ENCODE measurements at regions not wholly inside any gene's neighbourhood (a gene's known extent, or its start where the extent isn't known, plus 50 kb on each side); places are given as distances from the start of the nearest gene placed in this dataset.

- TF ChIP-seq MLX (CRISPR knock-in tag; conservative IDR thresholded peaks at IDR 0.05), result no peak
- TF ChIP-seq GABPB1 (CRISPR knock-in tag; IDR thresholded peaks at IDR 0.05), result no peak
- no peak for TF ChIP-seq SAFB2 (IDR thresholded peaks at IDR 0.05; ENCODE audit: borderline replicate concordance, low read depth, low read length, severe bottlenecking)
- no peak for TF ChIP-seq ZBTB12 (CRISPR knock-in tag; IDR thresholded peaks at IDR 0.05)
- no peak for TF ChIP-seq DLX4 (CRISPR knock-in tag; IDR thresholded peaks at IDR 0.05)
- TF ChIP-seq CHD7 (IDR thresholded peaks at IDR 0.05; ENCODE audit: low read depth, low read length), result no peak
Observed at GRCh38 chr9:16322849-16323248, 547.6 kb downstream of the BNC2 start (continued).

Data from K562 (cell line).